GM18507 (cell line): ENCODE measurements at regions not wholly inside any gene's neighbourhood (a gene's known extent, or its start where the extent isn't known, plus 50 kb on each side); places are given as distances from the start of the nearest gene placed in this dataset.

Source experiments
- DNase-seq: peaks from one replicate; pipeline ENCODE4 v3.0.0; 2011; ENCODE audit warnings: low read depth; ENCODE audit not compliant: insufficient read length; ENCODE audit errors: extremely low spot score
- FAIRE-seq: peaks from 2 replicates; lab custom pipeline; 2011; peaks lifted over from hg19 to GRCh38; lab: Jason Lieb, UNC

DNA sequence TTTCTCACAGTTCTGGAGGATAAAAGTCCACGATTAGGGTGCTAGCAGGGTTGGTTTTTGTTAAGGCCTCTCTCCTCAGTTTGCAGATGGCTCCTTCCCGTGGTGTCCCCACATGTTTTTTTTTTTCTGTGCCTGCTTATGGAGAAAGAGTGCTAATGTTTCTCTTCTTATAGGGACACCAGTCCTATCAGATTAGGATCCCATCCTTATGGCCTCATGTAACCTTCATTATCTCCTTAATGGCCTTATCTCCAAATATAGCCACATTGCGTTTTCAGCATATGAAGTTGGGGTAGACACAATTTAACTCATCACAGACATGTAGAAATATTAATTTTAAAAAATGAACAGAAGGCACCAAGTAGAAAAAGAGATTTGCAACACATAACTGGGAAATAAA lies 755.7 kb upstream of the CELF4 start:
- FAIRE-seq, result no peak
- no peak for DNase-seq

DNA sequence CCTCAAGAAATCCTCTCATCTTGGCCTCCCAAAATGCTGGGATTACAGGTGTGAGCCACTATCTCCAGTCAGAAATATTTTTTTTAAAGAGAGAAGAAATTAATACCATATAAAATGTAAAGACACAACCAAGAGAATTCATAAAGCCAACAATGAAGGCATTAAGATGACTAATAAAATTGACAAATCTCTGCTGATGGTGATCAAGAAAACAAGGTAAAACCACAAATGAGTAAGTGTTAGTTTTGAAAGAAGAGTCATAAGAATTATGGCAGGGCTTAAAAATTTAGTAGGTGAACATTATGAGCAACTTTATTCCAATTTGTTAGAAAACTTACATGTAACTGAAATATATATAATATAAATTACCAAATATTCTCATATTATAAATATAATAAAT lies 752.8 kb upstream of the CELF4 start:
- DNase-seq (no peak), FAIRE-seq (no peak)

DNA sequence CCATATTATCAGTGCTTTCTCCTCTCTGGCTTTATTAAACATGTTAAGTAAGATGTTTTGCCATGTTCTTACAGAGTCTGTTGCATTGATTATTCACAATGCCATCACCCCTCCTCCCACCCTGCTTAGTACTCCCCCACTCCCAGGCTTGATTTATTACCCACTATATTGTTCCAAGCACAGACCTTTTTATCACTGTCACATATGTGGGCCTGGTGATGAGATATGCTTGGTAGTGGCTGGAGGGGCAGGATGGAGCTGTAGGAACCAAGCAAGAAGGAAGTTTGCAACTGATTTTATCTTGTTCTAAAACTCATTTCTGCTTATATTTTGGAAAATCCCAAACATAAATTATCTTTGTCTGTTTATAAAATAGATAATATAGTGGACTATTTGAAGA lies 748.2 kb upstream of the CELF4 start:
- DNase-seq (no peak), FAIRE-seq (no peak)

DNA sequence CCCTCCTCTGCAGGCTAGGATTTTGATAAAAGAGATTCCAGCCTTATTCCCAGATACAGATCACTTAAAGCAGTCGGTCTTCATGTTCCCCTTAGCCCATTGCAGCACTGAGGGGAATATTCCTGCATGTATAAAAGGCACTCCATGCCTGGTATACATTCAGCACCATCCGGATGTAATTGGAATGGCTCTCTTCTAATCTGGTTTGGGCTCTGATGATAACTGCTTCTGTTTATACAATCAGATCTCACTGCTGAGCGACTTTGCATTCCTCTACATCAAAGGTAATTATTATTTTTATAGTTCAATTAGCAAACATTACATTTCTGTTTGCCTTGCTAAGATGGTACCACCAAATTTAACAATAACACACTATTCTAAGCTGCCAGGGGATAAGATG lies 746.9 kb upstream of the CELF4 start:
- FAIRE-seq (no peak), DNase-seq (no peak)

DNA sequence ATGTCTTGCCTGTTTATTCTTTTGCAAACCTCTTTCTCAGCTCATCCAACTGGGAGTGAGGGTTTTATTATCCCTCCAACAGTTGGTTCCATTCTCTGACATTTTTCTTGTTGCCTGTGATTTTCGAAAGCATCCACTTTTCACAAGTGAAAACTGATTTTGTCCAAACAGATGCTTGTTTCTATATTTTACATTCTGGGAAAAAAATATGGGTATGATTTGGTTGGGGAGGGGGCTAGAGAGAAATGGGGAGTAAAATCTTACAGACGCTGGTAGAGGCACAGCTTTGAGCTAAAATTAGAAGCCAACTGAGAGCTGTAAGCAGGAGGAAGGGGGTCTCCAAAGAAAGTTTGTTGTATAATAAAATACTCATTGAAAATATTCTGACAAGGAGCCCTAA lies 745.3 kb upstream of the CELF4 start:
- FAIRE-seq, result no peak
- DNase-seq, result no peak

DNA sequence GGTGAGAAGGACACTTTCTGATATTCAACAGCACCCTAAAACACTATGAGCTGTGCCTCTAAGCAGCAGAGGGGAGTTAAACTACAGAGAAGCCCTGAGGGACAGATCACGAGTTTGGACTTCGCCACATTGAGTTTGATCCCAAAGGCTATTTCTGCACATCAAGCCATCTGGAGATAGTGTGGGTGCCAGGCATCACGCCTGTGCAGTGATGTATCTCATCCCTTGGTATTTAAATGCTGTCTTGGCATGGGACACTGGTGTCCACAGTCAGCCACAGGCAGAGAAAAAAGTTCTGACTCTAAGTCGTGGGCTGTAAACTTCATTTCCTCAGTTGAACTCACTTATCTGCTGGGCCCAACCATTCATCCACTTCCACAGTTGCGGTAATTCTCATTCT lies 742.3 kb upstream of the CELF4 start:
- no peak for FAIRE-seq
- DNase-seq, result no peak

DNA sequence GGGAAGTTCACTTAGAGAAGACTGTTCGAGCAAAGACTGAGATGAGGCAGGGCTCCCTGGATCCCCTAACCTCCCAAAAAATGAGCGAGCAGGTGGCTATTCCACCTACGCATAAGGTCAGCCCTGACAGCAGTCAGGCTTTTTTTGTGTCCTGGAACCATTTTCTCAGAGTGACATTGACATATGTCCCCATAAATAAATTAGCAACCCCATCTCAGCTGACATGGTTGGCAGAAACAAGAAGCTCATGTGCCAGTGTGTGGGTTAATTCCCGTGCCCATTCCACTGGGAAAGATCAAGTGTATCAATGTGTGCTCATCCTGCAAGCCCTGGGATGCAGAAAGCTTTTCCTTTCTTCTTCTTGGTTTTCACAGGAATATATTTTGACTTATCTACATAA lies 740.4 kb upstream of the CELF4 start:
- DNase-seq (no peak), FAIRE-seq (no peak)

DNA sequence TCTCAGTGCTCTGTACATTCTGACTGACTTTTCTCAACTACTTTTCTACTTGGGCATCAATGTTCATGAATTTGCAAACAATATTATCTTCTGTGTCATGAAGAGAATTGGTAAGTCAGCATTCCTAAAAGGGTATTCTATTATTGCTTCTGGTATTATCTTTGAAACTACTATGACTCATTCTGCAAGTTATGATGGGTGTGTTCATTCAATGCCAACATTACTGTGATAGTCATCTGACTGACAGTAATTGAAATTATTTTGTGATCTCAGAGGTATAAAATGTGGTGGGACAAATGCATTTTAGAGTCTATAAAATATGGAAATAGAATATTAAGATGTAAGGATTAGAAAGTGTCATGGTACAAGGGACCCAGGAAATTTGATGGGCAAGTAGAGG lies 736.0 kb upstream of the CELF4 start:
- FAIRE-seq, result no peak

DNA sequence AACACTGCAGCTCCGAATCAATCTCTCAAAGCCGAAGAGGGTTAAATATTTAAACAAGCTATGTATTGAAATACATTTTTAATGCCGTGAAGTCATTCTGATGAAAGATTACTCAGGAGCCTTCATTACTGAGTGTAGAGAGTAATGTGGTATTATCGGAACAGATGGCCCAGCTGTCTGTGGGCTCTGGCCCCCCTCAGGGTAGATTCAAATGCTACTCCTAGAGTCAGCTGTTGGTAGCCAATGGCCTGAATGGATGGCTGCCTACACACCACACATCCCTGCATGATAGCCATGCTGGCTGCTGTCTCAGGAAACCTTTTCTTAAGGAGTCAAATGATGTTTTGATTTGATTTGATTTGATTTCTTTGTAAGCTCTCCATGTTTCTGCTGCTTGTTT lies 732.3 kb upstream of the CELF4 start:
- FAIRE-seq (no peak), DNase-seq (no peak)

More for the DNA sequence above, 736.0 kb upstream of the CELF4 start:
- no peak for DNase-seq

DNA sequence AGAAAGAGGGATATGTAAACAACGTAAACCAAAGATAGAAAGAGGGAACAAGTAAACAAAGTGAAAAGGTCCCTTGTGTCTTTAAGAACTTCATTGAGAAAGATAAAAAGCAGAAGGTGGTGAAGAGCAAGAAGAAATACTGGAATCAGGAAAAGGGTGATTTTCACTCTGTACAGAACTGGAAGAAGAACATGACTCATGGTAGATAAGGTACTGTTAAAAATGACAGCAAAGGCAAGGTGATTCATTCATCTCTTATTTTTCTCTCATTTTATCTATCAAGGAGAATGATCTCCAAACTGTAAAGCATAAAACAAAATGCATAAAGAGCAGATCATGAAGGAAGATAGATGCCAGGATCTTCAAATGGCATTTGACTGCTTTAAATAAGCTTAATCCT lies 724.6 kb upstream of the CELF4 start:
- FAIRE-seq (no peak), DNase-seq (no peak)

DNA sequence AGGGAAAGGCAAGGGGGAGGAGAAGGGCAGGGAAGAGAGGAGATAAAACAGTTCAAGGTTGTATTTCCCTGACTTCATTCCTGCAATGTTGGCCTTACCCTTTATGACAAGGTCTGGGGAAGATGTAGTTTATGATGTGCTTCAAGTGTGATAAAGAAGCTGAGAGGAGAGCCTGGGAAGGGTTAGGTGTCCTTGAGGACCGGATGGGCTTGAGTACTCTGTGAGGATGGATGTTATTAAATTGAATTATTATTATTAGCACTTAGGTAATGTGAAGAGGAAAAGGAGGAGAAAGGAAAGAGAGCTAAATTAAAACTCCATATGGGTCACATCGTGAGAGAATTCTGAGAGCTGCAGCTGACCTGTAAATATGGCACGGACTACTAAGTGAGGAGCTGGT lies 719.4 kb upstream of the CELF4 start:
- no peak for DNase-seq
- no peak for FAIRE-seq

DNA sequence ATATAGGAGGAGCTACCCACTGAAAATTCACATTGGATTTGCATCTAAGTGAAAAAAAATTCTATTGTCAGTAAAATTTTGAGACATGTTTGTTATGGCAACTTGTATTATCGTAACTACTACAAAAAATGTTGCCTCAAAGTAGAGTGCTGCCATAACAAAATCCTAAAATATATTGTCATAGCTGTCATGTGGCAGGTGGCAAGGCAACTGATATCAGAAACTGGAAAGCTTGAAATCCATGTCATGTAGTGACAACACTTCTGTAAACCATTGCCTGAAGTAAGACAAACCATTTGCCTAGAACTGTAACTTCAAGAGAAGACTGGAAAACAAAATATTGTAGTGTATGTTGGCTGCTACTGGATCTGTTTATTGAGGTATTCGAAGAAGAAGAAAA lies 697.5 kb upstream of the CELF4 start:
- DNase-seq (no peak), FAIRE-seq (no peak)

DNA sequence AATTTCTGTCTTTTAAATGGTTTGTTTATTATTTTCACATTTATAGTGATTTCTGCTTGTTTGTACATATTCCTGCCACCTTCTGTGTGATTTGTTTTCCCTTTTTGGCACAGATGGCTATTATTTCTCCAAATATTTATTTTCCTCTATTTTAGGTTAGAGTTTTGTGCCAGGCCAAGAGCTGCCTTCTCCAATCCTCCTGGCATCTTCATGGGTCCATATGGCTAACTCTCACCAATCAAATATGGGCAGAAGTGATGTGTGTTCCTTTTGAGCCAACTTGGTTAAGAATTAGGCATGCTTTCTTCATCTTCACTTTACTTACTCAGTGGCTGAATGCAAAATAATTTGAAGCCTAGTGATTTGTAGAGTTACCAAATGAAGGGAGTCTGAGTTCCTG lies 697.1 kb upstream of the CELF4 start:
- FAIRE-seq, result no peak

DNA sequence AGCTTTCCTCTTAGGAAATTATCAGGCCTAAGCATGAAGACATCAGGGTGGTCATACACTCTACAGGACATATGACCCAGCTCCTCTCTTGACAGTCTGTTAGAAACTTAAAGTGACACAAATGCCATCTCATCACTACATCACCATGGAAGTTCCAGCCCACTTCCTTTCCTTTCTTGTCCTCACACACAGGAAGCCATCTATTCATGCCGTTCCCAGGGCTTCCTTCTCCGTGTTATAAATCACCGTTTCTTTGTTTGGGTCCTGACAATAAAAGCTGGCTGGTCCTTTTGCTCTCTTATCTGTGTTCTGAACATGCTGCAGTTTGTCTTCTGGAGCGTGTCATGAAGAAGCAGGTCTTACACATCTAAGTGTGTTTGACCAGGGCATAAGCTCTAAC lies 692.1 kb upstream of the CELF4 start:
- no peak for DNase-seq
- FAIRE-seq, result no peak

More for the DNA sequence above, 697.1 kb upstream of the CELF4 start:
- DNase-seq, result no peak

DNA sequence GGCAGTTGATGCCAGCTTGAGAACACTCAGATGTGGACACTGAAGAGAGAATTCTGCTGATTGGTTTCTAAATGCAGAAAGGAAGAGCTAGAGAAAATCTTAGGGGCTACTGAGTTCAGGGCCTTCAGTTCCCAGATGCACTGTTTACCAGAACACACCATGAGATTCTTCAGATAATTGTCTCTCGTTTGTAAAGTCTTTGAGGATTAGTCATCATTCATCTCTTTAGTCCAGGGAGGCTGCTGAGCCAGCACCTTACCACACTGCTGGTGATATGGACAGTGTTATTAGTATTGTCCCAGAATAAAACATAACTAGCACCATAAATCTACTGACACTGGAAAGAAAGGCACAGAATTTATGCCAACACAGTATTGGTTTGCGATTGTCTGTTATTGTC lies 690.8 kb upstream of the CELF4 start:
- FAIRE-seq, result no peak
- DNase-seq, result no peak

DNA sequence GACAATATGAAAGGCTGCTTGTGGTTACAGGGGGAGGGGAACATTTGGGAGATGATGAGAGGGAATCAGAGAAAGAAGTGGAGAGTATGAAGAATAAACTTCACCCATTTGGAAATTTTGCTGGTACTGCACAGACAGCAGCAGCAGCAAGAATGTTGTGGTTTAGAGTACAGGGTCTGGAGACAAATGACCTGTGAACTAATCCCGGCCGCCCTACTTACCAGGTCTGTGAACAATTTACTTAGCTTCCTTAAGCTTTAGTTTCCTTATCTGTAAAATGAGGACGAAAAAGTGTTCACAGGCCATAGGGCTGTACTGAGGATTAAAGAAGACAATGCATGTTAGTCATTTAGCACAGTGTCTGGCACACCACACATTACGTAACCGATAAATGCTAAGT lies 685.4 kb upstream of the CELF4 start:
- no peak for DNase-seq

DNA sequence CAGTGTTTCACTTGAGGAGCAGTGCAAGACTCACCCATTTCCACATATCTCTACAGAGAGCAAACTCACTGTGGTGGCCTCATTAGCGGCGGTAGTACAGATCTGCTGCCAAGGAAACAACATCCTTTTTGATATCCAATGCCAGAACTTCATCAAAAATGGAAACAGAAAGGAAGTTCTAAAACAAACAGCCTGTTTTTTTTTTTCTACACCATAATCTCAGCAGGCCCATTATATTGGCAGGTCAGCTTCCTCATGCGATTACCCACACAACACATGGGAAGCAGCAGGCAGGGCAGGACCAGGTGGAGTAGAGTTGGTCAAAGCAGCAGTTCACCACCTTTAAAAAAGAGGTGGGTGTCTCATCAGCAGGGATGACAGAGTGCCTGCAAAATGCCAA lies 678.9 kb upstream of the CELF4 start:
- FAIRE-seq, result no peak
- no peak for DNase-seq

More for the DNA sequence above, 685.4 kb upstream of the CELF4 start:
- FAIRE-seq, result no peak

DNA sequence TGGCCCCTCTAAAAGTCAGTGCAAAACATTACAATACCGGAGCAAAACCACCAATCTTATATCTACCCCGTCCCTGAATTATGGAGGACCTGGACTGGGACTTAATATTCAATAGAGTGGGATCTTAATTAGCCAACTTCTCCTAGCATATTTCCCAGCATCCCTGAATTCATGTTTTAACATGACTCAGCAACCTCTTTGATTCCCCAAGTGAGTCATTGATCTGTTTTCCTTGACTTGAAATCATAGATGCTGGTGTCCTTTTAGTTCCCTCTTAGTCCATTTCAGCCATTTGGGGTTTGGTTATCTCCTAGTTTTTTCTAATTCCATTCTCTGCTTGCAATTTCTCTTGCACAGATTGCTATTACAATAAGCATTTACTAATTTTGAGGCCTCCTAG lies 677.7 kb upstream of the CELF4 start:
- DNase-seq, result no peak
- no peak for FAIRE-seq

DNA sequence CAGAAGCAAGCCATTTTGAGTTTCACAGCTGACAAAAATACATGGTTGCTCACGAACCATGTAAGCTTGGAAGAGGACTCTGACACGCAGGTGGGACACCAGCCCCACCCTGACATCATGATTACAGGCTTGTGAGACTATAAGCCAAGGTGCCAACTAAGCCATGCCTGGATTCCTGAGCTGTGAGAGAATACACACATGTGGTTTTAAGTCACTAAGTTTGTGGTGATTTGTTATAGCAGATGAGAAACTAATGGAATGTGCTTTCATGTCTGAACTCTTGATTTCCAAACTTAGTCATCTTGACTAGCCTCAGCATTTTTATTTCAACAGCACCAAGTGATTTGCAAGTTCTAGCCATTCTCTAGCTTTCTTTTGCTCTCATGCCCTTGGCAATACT lies 676.1 kb upstream of the CELF4 start:
- DNase-seq (no peak), FAIRE-seq (no peak)

DNA sequence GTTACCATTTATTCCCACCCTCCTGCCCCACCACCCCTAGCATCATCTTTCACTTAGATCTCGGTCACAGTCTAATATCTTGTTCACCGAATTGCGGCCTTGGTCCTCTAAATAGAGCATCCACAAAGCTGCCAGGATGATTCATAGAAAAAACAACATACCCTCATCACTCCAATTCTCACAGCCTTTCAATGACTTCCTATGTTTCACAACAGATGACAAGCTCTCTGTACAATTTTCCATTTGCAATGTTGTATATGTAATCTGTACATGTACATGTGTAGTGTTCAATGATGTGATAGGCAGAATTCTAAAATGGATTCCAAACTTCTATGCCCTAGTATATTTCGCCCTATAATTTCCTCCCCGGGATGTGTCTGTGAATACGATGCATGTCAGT lies 675.6 kb upstream of the CELF4 start:
- DNase-seq (no peak), FAIRE-seq (no peak)

DNA sequence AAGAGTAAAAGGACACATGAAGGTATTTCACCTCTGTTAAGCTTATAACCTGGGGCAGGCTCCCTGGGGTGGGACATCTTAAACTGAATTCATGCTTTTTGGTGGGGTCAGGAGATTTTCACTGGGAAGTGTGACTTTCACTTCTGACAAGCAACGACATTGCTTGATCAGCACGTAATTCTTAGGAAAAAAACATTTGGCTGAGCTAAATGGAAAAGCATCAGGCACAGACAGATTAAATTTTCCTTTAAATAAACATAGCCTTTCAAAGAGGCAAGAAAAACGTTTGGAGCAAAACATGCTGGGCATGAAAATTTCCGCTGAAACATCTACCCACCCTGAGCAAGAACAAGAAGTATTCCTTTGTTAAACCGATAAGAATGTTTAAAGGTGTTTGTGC lies 674.0 kb upstream of the CELF4 start:
- DNase-seq (no peak), FAIRE-seq (no peak)

DNA sequence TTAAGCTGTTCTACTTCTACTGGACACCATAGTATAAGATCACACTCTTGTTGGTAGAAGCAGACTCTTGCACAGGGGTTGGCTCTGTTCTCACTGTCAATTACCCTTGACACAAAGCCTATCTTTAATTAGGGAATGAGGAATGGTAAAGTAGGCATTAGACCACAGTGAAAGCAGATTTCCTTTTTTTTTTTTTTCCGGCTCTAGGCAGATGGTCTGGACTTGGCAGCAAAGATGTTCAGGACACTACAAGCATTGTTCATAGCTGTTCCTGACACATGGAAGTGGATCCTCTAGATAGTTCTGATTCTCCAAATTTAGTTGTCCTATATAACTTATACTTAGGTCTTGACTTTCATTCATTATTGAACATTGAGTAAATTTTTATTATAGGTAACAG lies 672.2 kb upstream of the CELF4 start:
- no peak for DNase-seq
- no peak for FAIRE-seq
